ENCODE measurements at regions not wholly inside any gene's neighbourhood (a gene's known extent, or its start where the extent isn't known, plus 50 kb on each side); places are given as distances from the start of the nearest gene placed in this dataset.

DNA sequence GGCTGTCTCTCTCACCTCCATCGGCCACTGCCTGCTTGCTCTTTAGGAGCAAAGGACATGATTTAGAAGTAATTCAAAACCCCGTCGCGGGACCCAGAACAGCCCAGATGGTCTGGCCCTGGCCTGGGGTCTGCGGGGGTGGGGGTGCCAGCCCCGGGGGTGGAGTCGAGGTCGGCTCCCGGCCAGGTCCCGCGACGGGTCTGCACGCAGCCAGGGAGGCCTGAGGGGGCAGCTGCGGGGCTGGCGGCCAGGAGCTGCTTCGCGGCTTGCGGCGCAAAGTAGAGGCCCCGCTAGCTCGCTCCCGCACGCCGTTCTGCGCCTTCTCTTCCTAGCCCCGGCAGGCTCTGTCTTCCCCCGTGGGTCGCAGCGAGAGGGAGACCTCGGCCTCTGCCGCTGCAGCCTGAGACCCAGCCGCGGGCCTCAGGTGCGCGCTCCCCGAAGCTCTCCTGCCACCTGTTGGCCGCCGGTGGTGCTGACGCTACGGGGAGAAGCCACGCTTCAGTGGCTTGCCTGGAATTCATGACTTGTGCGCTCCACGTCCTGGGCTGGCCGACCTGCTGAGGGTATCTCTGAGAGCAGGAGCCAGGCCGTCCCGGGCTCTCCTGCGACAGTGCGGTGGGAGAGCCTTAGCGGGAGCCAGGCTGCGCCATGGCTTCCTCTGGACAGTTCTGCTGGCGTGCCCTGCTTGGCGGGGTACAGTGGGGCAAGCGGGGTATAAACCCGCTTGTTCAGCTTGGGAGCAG lies 157.2 kb upstream of the PITX1 start (continued):
- peak; percentile 57 for TF ChIP-seq HNRNPLL (IDR thresholded peaks at IDR 0.05; ENCODE audit: low read depth, low read length, poor library complexity, severe bottlenecking)
- TF ChIP-seq, protein P1, sequence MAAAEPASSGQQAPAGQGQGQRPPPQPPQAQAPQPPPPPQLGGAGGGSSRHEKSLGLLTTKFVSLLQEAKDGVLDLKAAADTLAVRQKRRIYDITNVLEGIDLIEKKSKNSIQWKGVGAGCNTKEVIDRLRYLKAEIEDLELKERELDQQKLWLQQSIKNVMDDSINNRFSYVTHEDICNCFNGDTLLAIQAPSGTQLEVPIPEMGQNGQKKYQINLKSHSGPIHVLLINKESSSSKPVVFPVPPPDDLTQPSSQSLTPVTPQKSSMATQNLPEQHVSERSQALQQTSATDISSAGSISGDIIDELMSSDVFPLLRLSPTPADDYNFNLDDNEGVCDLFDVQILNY (CRISPR knock-in tag; conservative IDR thresholded peaks at IDR 0.05): 0 out of 2 replicates have a peak, but pooled peaks have one; percentile 12
- no peak for TF ChIP-seq SOX6 (IDR thresholded peaks at IDR 0.05)
- TF ChIP-seq SOX6 (CRISPR knock-in tag; IDR thresholded peaks at IDR 0.05): peak; percentile 72
- TF ChIP-seq MZF1 (CRISPR knock-in tag; IDR thresholded peaks at IDR 0.05; ENCODE audit: borderline replicate concordance): no peak
- TF ChIP-seq MTF1 (CRISPR knock-in tag; IDR thresholded peaks at IDR 0.05): no peak
- TF ChIP-seq SNAI1 (CRISPR knock-in tag; IDR thresholded peaks at IDR 0.05; ENCODE audit: borderline replicate concordance): peak; percentile 69; the same call in 1 of the 2 replicates
- TF ChIP-seq XRCC5 (optimal IDR thresholded peaks at IDR 0.05; ENCODE audit: low read length): peak; percentile 92
- TF ChIP-seq, protein P2, sequence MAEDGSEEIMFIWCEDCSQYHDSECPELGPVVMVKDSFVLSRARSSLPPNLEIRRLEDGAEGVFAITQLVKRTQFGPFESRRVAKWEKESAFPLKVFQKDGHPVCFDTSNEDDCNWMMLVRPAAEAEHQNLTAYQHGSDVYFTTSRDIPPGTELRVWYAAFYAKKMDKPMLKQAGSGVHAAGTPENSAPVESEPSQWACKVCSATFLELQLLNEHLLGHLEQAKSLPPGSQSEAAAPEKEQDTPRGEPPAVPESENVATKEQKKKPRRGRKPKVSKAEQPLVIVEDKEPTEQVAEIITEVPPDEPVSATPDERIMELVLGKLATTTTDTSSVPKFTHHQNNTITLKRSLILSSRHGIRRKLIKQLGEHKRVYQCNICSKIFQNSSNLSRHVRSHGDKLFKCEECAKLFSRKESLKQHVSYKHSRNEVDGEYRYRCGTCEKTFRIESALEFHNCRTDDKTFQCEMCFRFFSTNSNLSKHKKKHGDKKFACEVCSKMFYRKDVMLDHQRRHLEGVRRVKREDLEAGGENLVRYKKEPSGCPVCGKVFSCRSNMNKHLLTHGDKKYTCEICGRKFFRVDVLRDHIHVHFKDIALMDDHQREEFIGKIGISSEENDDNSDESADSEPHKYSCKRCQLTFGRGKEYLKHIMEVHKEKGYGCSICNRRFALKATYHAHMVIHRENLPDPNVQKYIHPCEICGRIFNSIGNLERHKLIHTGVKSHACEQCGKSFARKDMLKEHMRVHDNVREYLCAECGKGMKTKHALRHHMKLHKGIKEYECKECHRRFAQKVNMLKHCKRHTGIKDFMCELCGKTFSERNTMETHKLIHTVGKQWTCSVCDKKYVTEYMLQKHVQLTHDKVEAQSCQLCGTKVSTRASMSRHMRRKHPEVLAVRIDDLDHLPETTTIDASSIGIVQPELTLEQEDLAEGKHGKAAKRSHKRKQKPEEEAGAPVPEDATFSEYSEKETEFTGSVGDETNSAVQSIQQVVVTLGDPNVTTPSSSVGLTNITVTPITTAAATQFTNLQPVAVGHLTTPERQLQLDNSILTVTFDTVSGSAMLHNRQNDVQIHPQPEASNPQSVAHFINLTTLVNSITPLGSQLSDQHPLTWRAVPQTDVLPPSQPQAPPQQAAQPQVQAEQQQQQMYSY (CRISPR knock-in tag; IDR thresholded peaks at IDR 0.05): 0 out of 2 replicates have a peak, but pooled peaks have one; percentile 24
- no peak for TF ChIP-seq ZNF549 (CRISPR knock-in tag; IDR thresholded peaks at IDR 0.05)
- TF ChIP-seq, protein P3, sequence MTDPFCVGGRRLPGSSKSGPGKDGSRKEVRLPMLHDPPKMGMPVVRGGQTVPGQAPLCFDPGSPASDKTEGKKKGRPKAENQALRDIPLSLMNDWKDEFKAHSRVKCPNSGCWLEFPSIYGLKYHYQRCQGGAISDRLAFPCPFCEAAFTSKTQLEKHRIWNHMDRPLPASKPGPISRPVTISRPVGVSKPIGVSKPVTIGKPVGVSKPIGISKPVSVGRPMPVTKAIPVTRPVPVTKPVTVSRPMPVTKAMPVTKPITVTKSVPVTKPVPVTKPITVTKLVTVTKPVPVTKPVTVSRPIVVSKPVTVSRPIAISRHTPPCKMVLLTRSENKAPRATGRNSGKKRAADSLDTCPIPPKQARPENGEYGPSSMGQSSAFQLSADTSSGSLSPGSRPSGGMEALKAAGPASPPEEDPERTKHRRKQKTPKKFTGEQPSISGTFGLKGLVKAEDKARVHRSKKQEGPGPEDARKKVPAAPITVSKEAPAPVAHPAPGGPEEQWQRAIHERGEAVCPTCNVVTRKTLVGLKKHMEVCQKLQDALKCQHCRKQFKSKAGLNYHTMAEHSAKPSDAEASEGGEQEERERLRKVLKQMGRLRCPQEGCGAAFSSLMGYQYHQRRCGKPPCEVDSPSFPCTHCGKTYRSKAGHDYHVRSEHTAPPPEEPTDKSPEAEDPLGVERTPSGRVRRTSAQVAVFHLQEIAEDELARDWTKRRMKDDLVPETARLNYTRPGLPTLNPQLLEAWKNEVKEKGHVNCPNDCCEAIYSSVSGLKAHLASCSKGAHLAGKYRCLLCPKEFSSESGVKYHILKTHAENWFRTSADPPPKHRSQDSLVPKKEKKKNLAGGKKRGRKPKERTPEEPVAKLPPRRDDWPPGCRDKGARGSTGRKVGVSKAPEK (CRISPR knock-in tag; IDR thresholded peaks at IDR 0.05; ENCODE audit: borderline replicate concordance): peak; percentile 78; the same call in 1 of the 2 replicates
- no peak for TF ChIP-seq AGO1 (IDR thresholded peaks at IDR 0.05; ENCODE audit: low read depth, low read length, poor library complexity, severe bottlenecking)
- TF ChIP-seq, protein P4, sequence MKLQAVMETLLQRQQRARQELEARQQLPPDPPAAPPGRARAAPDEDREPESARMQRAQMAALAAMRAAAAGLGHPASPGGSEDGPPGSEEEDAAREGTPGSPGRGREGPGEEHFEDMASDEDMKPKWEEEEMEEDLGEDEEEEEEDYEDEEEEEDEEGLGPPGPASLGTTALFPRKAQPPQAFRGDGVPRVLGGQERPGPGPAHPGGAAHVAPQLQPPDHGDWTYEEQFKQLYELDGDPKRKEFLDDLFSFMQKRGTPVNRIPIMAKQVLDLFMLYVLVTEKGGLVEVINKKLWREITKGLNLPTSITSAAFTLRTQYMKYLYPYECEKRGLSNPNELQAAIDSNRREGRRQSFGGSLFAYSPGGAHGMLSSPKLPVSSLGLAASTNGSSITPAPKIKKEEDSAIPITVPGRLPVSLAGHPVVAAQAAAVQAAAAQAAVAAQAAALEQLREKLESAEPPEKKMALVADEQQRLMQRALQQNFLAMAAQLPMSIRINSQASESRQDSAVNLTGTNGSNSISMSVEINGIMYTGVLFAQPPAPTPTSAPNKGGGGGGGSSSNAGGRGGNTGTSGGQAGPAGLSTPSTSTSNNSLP (IDR thresholded peaks at IDR 0.05; ENCODE audit: low read depth, low read length): no peak
- TF ChIP-seq ZFY (CRISPR knock-in tag; IDR thresholded peaks at IDR 0.05): peak; percentile 89
- no peak for TF ChIP-seq HOXA7 (CRISPR knock-in tag; IDR thresholded peaks at IDR 0.05)
- no peak for TF ChIP-seq TCF12 (IDR thresholded peaks at IDR 0.05)
- peak; percentile 84; the same call in 1 of the 2 replicates for TF ChIP-seq TCF12 (CRISPR knock-in tag; IDR thresholded peaks at IDR 0.05)

Data from HepG2 (cell line).